Ascending aorta (tissue), 2 donors: ENCODE measurements at regions not wholly inside any gene's neighbourhood (a gene's known extent, or its start where the extent isn't known, plus 50 kb on each side); places are given as distances from the start of the nearest gene placed in this dataset.

ENCODE experiments used
- DNase-seq, 2 donors: peaks; one replicate each; pipeline ENCODE4 v3.0.0-alpha.2; 2019; ENCODE audit warnings: low spot score in 2 of 2
- H3K27ac ChIP-seq, 2 donors: fragments of 200-600 bp; sonication (generic); one replicate each; pipeline ENCODE4 v1.5.1; 2016 to 2017; ENCODE audit warnings: mild to moderate bottlenecking in 1 of 2
- H3K27me3 ChIP-seq: fragments of 200-600 bp; sonication (generic); one replicate; pipeline ENCODE4 v1.5.1; 2017
- H3K36me3 ChIP-seq, 2 donors: fragments of 200-600 bp; sonication (generic); one replicate each; pipeline ENCODE4 v1.5.1; 2016
- H3K4me1 ChIP-seq, 2 donors: fragments of 200-600 bp; sonication (generic); one replicate each; pipeline ENCODE4 v1.5.1; 2016 to 2017; ENCODE audit warnings: mild to moderate bottlenecking in 1 of 2
- H3K4me3 ChIP-seq, 2 donors: fragments of 200-600 bp; sonication (generic); one replicate each; pipeline ENCODE4 v1.5.1; 2016 to 2017; ENCODE audit warnings: mild to moderate bottlenecking in 1 of 2
- H3K9me3 ChIP-seq, 2 donors: fragments of 200-600 bp; sonication (generic); one replicate each; pipeline ENCODE4 v1.5.1; 2016
- intact Hi-C: fragments of 100-400 bp; cut with DNase I; formaldehyde crosslinking; loops from one replicate; pipeline ENCODE4 v1.15.1; 2023
- TF ChIP-seq, protein P1 (sequence below), 3 experiments: fragments of 200-600 bp in 2 of 3; fragments of 450-650 bp in 1 of 3; sonication (generic) in 2 of 3; IDR thresholded peaks; one replicate each; pipeline ENCODE4 v1.5.1; 2016 to 2019; ENCODE audit warnings: antibody characterized with exemption in 3 of 3, mild to moderate bottlenecking in 1 of 3, moderate library complexity in 1 of 3

- no peaks in the 10 kb centered on the region for H3K4me1 ChIP-seq
- no peak overlapping the region for H3K27ac ChIP-seq
- no peak for DNase-seq
- H3K27me3 ChIP-seq: no peaks in the 10 kb centered on the region
- TF ChIP-seq, protein P1, sequence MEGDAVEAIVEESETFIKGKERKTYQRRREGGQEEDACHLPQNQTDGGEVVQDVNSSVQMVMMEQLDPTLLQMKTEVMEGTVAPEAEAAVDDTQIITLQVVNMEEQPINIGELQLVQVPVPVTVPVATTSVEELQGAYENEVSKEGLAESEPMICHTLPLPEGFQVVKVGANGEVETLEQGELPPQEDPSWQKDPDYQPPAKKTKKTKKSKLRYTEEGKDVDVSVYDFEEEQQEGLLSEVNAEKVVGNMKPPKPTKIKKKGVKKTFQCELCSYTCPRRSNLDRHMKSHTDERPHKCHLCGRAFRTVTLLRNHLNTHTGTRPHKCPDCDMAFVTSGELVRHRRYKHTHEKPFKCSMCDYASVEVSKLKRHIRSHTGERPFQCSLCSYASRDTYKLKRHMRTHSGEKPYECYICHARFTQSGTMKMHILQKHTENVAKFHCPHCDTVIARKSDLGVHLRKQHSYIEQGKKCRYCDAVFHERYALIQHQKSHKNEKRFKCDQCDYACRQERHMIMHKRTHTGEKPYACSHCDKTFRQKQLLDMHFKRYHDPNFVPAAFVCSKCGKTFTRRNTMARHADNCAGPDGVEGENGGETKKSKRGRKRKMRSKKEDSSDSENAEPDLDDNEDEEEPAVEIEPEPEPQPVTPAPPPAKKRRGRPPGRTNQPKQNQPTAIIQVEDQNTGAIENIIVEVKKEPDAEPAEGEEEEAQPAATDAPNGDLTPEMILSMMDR (IDR thresholded peaks at IDR 0.05): no peak
- H3K4me3 ChIP-seq: no peak overlapping the region
- intact Hi-C loops: no loop called here
- H3K9me3 ChIP-seq: peaks cover 0 to 7% of the 10 kb centered on the region in 2 donors
- no peaks in the 10 kb centered on the region for H3K36me3 ChIP-seq
Measured at GRCh38 chr1:193325771-193326170, 139.4 kb upstream of the B3GALT2 start.

GRCh38 chr1:193325042-193325441, 138.6 kb upstream of the B3GALT2 start:
- Histone ChIP-seq H3K9me3 (peaks cover 0 to 7% of the 10 kb centered on the region in 2 donors), H3K4me3 (no peak overlapping the region), H3K4me1 (no peaks in the 10 kb centered on the region), H3K27me3 (no peaks in the 10 kb centered on the region), H3K36me3 (no peaks in the 10 kb centered on the region), H3K27ac (no peak overlapping the region)
- DNase-seq: no peak
- intact Hi-C loops: no loop called here
- TF ChIP-seq, protein P1 (IDR thresholded peaks at IDR 0.05): no peak

DNA sequence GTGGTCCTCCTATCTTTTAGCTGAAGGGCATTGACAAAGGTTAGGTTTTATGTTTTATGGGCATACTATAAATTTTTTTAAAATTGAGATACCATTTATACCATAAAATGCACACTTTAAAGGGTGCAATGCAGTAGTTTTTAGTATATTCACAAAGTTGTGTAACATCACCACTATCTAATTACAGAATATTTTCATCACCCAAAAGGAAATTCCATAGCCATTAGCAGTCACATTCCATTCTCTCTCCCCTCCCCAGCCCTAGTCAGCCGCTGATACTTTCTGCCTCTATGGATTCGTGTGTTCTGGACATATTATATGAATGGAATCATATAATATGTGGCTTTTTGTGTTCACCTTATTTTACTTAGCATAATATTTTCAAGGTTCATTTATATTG, 135.8 kb upstream of the B3GALT2 start:
- intact Hi-C loops: no loop called here
- H3K4me3 ChIP-seq: no peak overlapping the region
- TF ChIP-seq, protein P1 (IDR thresholded peaks at IDR 0.05): no peak

DNA sequence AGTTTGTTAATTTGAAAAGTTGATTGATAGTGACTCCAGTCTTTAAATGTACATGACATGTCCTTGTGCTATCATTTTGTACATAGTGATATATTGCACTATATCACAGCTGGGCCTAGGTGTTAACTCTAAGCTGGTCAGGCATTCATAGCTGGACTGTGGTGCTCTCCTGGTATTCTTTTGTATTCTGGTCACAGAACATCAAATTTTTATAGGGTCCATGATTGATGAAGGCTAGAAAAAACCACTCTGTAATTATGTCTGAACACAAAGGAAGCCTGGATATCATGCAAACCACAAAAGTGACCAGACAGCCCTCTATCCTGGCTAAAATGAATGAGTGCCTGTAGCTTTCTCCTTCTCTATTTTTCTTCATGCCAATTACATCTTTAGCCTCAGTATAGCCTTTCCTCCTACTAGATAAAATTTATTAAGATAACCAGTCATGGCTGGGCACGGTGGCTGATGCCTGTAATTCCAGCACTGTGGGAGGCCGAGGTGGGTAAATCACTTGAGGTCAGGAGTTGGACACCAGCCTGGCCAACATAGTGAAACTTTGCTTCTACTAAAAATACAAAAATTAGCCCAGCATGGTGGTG, 134.9 kb upstream of the B3GALT2 start:
- no peaks in the 10 kb centered on the region for H3K36me3 ChIP-seq
- H3K27me3 ChIP-seq: no peaks in the 10 kb centered on the region
- no peak for DNase-seq
- H3K4me1 ChIP-seq: no peaks in the 10 kb centered on the region
- TF ChIP-seq, protein P1 (IDR thresholded peaks at IDR 0.05): no peak
- H3K27ac ChIP-seq: no peak overlapping the region
- no peak overlapping the region for H3K4me3 ChIP-seq
- intact Hi-C loops: no loop called here
- H3K9me3 ChIP-seq: no peaks in the 10 kb centered on the region

More for the DNA sequence above, 135.8 kb upstream of the B3GALT2 start:
- H3K27ac ChIP-seq: no peak overlapping the region
- DNase-seq: no peak
- H3K9me3 ChIP-seq: no peaks in the 10 kb centered on the region
- no peaks in the 10 kb centered on the region for H3K36me3 ChIP-seq
- H3K4me1 ChIP-seq: no peaks in the 10 kb centered on the region
- no peaks in the 10 kb centered on the region for H3K27me3 ChIP-seq

DNA sequence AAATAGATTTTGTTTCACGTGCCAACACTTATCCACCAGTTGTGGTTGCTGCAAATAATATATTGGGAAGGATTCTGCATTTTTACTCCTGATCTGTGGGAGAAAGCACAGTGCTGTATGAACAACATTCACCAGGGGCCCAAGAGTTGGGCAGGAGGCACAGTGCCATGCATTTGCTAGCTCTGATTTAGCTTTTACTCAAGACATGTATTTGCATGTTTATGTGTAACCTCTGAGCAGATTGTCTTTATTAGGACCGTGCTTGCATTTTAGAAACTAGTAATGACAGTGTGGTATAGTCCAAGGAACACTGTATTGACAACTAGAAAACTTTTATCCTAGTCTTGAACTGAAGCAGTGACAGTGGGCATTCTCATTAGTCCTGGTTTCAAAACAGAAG, 133.9 kb upstream of the B3GALT2 start:
- TF ChIP-seq, protein P1 (IDR thresholded peaks at IDR 0.05): no peak

GRCh38 chr1:193318347-193318746, 131.9 kb upstream of the B3GALT2 start:
- Histone ChIP-seq H3K4me3 (no peak overlapping the region), H3K9me3 (no peaks in the 10 kb centered on the region), H3K4me1 (no peaks in the 10 kb centered on the region), H3K27ac (no peak overlapping the region), H3K36me3 (no peaks in the 10 kb centered on the region), H3K27me3 (no peaks in the 10 kb centered on the region)
- DNase-seq: no peak
- TF ChIP-seq, protein P1 (IDR thresholded peaks at IDR 0.05): no peak
- intact Hi-C loops: no loop called here

More for the DNA sequence above, 133.9 kb upstream of the B3GALT2 start:
- intact Hi-C loops: no loop called here
- H3K36me3 ChIP-seq: no peaks in the 10 kb centered on the region
- H3K4me3 ChIP-seq: no peak overlapping the region
- DNase-seq: no peak
- H3K27me3 ChIP-seq: no peaks in the 10 kb centered on the region
- no peaks in the 10 kb centered on the region for H3K9me3 ChIP-seq
- no peaks in the 10 kb centered on the region for H3K4me1 ChIP-seq
- H3K27ac ChIP-seq: no peak overlapping the region
